ENCODE measurements at regions not wholly inside any gene's neighbourhood (a gene's known extent, or its start where the extent isn't known, plus 50 kb on each side); places are given as distances from the start of the nearest gene placed in this dataset.

DNA sequence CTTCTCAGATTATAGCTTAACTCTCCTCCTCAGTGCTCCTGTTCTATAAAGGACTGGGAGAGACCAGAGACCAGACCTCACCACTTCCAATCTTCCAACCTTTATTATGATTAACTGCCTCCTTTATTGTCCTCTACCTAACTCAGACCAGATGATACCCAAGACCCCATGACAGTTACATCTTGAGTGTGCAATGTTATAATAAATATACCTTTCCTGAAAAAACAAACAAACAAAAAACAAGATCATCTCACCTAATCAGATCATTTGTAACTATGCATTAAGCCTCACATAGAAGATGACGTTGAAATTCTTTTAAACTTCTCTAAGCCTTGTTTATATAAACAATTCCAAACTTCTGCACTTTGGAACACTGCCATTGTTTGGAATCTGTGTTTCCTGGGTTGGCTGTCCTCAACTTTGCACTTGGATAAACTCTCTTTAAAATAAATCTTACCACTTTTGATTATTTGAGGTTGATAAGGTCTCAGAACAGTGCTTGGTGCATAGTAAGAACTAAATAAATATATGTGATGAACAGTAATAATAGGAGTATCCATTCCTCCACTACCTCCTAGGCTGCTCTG is 342.7 kb downstream of the TDRD15 start:
- WGBS, 5 donors, result 28 to 50% (median 40%) methylated on average over 1 of the region's 1 CpG
- peak in 1 of 2 donors; percentile 24 for DNase-seq
- intact Hi-C loops (cut with DNase I; ENCODE audit: low total_unique reads), result no loop called here

DNA sequence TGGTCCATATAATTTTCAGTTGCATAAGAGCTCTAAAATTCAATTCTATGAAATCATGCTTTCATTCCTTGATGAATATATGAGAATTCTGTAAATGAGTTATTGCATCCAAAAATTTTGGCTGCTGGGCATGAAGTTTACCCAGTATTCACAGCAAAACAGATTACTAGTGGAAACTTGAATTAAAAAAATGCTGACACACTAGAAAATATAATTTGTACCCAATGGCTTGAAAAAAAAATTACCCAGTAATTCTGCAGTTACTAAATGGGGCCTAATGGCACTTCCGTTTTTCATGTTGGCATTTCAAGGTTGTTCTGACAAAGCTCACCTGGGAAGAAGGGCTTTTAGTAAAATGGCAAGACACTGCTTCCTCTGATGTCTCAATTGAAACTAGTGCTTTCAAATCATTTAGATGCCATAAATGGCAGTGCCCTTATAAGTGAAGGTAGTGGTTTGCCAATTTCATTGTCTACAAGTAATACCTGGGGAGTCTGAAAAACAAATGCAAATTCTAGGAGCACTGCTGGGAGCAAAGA is 343.6 kb downstream of the TDRD15 start:
- Histone ChIP-seq H3K9me3 (no peaks in the 10 kb centered on the region), H3K27me3 (no peaks in the 10 kb centered on the region), H3K4me3 (no peak overlapping the region), H3K27ac (no peak overlapping the region), H3K36me3 (no peaks in the 10 kb centered on the region), H3K4me1 (peaks cover 0 to 9% (median 0%) of the 10 kb centered on the region in 4 donors)
- intact Hi-C loops (cut with DNase I; ENCODE audit: low total_unique reads), result no loop called here
- 61 to 90% (median 80%) methylated on average over 1 of the region's 1 CpG for WGBS, 5 donors
- TF ChIP-seq EP300 (IDR thresholded peaks at IDR 0.05) (no peak), POLR2A (IDR thresholded peaks at IDR 0.05) (no peak), POLR2AphosphoS5 (IDR thresholded peaks at IDR 0.05) (no peak)
- TF ChIP-seq, protein P1, sequence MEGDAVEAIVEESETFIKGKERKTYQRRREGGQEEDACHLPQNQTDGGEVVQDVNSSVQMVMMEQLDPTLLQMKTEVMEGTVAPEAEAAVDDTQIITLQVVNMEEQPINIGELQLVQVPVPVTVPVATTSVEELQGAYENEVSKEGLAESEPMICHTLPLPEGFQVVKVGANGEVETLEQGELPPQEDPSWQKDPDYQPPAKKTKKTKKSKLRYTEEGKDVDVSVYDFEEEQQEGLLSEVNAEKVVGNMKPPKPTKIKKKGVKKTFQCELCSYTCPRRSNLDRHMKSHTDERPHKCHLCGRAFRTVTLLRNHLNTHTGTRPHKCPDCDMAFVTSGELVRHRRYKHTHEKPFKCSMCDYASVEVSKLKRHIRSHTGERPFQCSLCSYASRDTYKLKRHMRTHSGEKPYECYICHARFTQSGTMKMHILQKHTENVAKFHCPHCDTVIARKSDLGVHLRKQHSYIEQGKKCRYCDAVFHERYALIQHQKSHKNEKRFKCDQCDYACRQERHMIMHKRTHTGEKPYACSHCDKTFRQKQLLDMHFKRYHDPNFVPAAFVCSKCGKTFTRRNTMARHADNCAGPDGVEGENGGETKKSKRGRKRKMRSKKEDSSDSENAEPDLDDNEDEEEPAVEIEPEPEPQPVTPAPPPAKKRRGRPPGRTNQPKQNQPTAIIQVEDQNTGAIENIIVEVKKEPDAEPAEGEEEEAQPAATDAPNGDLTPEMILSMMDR (IDR thresholded peaks at IDR 0.05), result no peak
- DNase-seq, result no peak

More for the DNA sequence above, 342.7 kb downstream of the TDRD15 start:
- TF ChIP-seq EP300 (IDR thresholded peaks at IDR 0.05) (no peak), POLR2A (IDR thresholded peaks at IDR 0.05) (no peak), POLR2AphosphoS5 (IDR thresholded peaks at IDR 0.05) (no peak)
- TF ChIP-seq, protein P1 (IDR thresholded peaks at IDR 0.05), result no peak
- H3K4me1 ChIP-seq, result peaks cover 0 to 9% (median 0%) of the 10 kb centered on the region in 4 donors
- H3K27ac ChIP-seq, result no peak overlapping the region
- no peak overlapping the region for H3K4me3 ChIP-seq
- H3K27me3 ChIP-seq, result no peaks in the 10 kb centered on the region
- no peaks in the 10 kb centered on the region for H3K9me3 ChIP-seq
- no peaks in the 10 kb centered on the region for H3K36me3 ChIP-seq

DNA sequence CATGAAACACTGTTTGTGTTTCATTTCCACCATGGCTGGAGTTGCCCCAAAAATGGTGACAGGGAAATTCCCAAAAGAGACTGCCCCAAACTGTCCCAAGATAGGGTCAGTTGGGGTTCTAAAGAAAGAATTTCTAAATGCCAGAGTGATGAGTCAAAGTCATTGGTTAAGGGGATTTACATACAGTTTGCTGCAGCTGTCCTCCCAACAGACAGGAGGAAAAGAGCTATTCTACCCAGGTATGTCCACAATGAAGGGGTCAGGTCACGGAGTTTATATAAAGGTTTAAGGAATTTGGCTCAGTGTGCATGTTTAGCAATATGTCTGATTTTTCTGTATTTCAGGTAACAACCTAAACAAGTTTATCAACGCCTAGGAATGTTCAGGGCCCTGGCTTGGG is 344.1 kb downstream of the TDRD15 start:
- intact Hi-C loops (cut with DNase I; ENCODE audit: low total_unique reads), result no loop called here
- DNase-seq, result no peak

DNA sequence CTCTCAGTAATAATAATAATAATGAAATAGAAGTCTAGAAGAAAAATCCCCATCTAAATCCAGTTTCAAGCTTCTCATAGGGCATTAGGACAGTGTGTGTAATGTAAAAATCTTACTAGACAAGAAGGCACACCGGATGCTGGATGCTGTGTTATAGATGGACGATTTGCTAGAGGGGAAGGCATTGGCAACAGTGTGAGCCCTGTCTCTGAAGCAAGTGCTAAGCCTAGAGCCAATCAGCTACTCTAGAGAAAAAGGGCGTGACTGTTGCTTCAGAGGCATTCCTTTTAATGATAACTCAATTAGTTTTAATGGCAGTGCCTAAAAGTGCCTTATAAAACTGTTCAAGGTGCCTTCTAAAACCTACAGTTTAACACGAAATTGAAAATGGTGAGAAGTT is 344.9 kb downstream of the TDRD15 start:
- DNase-seq, result no peak
- peaks cover 0 to 9% (median 0%) of the 10 kb centered on the region in 4 donors for H3K4me1 ChIP-seq
- TF ChIP-seq POLR2AphosphoS5 (IDR thresholded peaks at IDR 0.05), result no peak
- TF ChIP-seq, protein P1 (IDR thresholded peaks at IDR 0.05), result no peak
- no peak for TF ChIP-seq POLR2A (IDR thresholded peaks at IDR 0.05)
- TF ChIP-seq EP300 (IDR thresholded peaks at IDR 0.05), result no peak
- no peak overlapping the region for H3K4me3 ChIP-seq
- no peak overlapping the region for H3K27ac ChIP-seq
- H3K27me3 ChIP-seq, result no peaks in the 10 kb centered on the region
- WGBS, 5 donors, result 60 to 74% (median 69%) methylated on average over 4 of the region's 4 CpGs
- H3K36me3 ChIP-seq, result no peaks in the 10 kb centered on the region
- intact Hi-C loops (cut with DNase I; ENCODE audit: low total_unique reads), result no loop called here
- no peaks in the 10 kb centered on the region for H3K9me3 ChIP-seq

More for the DNA sequence above, 344.1 kb downstream of the TDRD15 start:
- no peak for TF ChIP-seq EP300 (IDR thresholded peaks at IDR 0.05)
- TF ChIP-seq POLR2A (IDR thresholded peaks at IDR 0.05), result no peak
- TF ChIP-seq POLR2AphosphoS5 (IDR thresholded peaks at IDR 0.05), result no peak
- TF ChIP-seq, protein P1 (IDR thresholded peaks at IDR 0.05), result no peak
- Histone ChIP-seq H3K27ac (no peak overlapping the region), H3K36me3 (no peaks in the 10 kb centered on the region), H3K27me3 (no peaks in the 10 kb centered on the region), H3K4me3 (no peak overlapping the region), H3K4me1 (peaks cover 0 to 9% (median 0%) of the 10 kb centered on the region in 4 donors), H3K9me3 (no peaks in the 10 kb centered on the region)
- WGBS, 5 donors, result 52 to 74% (median 69%) methylated on average over 2 of the region's 2 CpGs
